Activated CD8-positive, alpha-beta memory T cell treated with anti-CD3 and anti-CD28 coated beads for 36 hours (primary cell): ENCODE measurements at regions not wholly inside any gene's neighbourhood (a gene's known extent, or its start where the extent isn't known, plus 50 kb on each side); places are given as distances from the start of the nearest gene placed in this dataset.

ENCODE experiments used
- CTCF ChIA-PET: fragments of 350-600 bp; sonication (Branson Sonifier 250); formaldehyde crosslinking; loops from one replicate; lab custom pipeline; 2021; ENCODE audit warnings: antibody characterized with exemption; lab: Charles Lee
- POLR2A ChIA-PET: fragments of 350-600 bp; sonication (Branson Sonifier 250); formaldehyde crosslinking; loops from one replicate; lab custom pipeline; 2021; ENCODE audit warnings: antibody characterized with exemption; lab: Charles Lee

GRCh38 chr4:57492251-57492878, 382.2 kb upstream of the IGFBP7 start:
- ChIA-PET POLR2A (no interaction called here), CTCF (no interaction called here)

DNA sequence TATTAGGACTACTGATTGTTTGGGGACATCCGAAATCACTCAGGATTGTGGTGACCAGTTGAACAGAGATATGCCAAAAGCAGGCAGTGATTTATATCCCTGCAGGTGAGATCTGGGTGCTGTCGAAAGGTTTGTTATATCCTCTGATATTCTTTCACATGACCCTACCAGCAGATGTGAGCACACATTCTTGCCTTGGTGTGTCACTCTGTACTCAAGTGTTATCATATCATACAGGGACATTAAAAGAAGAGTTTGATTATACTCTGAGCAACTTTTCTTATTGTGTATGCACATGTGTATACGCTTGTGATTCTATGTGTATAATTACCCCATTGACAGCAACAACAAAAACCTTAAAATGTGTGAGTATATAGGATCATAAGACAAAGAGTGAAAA, 381.2 kb upstream of the IGFBP7 start:
- CTCF ChIA-PET: no interaction called here
- POLR2A ChIA-PET: no interaction called here

DNA sequence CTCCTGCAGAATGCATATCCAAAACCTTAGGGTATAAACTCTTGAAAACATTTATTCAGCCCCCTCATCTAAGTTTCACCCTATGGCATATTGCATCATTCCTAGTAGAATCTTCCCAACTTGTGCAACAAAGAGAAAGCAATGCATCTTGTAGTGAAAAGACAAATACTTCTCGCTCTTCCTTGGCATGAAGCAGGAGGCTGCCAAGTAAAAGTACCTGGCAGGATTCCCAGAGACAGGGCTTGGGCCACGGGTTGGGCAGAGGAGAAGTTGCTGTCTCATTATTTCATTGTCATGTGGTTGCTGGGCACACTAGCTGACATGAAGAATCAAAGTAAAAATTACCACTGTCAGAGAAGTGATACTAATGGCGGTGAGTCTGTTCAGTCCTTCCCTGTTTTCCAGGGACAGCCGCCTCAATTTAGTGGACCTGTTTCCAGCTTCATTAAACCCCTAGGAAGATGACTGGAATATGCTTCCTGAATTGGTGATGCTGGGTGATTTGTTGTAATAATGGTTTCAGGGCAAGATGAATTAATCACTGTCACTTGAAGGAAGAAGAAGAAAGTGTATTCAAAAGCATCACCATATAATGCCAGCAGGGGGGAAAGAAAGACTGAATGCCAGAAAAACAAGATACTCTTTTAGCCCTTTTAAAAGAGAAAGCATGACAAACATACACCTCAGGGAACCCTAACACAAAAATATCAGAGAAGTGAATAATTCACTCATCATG, 380.5 kb upstream of the IGFBP7 start:
- CTCF ChIA-PET: no interaction called here
- POLR2A ChIA-PET: no interaction called here

GRCh38 chr4:57488366-57489162, 378.4 kb upstream of the IGFBP7 start:
- ChIA-PET CTCF (no interaction called here), POLR2A (no interaction called here)

DNA sequence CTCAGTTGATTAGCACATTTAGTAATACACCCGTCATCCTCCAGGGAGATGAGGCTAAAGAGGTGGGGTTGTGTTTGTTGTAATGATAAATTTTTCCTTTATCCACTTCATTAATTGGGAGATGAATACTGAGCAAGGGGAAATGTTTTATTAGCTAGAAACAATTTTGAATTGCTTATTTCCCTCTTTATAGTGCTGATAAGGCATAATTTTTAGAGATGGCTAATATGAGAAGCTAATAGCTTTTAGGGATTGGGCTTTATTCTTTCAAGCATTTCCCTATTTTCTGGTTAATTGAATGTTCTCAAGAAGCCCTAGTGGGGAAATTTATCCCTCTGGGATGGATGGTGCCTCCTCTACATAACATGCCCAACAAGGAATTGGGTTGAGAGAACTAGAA, 365.2 kb upstream of the IGFBP7 start:
- ChIA-PET POLR2A (no interaction called here), CTCF (no interaction called here)

- ChIA-PET CTCF (no interaction called here), POLR2A (no interaction called here)
Observed at GRCh38 chr4:57465321-57466056, 355.3 kb upstream of the IGFBP7 start.

DNA sequence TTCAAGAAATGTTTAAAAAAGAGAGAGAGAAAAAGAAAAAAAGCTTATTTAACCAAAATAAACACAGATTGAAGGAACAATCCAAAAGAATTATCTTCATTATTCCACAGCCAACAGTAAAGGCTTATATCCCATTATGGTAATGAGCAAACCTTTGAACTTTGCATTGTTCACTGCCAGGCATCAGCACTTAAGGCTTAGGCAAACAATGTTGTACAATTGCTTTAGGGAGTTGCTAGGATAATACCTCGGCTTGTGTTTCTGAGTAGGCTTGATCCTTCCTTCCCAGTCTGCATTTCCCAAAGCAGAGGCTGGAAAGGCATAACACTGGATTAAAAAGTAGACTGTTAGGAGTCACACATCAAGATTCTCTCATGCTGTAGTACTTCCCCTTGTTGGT, 352.7 kb upstream of the IGFBP7 start:
- POLR2A ChIA-PET: no interaction called here
- CTCF ChIA-PET: no interaction called here

DNA sequence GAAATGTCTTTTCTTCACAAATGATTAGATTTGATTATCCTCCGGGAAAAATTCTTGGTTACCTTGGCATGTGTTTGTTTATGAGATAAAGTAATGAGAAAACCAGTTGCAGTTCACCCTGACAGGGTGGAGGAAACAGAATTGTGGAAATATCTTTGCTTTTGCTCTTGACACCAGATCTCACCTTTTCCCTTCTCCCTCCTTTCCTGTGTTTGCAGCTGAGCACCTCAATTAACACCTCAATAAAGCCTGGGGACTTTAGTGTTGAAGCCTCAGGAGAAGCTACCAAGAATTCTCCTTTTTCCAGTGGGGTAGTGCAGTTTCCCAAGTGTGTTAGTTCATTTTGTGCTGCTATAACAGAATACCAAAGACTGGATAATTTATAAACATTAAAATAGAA, 350.8 kb upstream of the IGFBP7 start:
- POLR2A ChIA-PET: no interaction called here
- CTCF ChIA-PET: no interaction called here

DNA sequence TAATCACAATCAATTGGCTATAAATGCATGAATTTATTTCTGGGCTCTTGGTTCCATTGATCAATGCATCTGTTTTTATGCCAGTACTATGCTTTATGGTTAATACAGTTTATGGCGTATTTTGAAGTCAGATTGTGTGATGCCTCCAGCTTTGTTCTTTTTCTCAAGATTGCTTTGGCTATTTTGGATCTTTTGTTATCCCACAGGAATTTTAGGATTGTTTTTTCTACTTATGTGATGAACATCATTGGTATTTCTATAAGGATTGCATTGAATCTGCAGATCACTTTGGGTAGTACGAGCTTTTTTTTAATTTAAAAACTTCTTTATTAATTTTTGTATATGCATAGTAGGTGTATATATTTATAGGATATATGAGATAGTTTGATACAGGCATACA, 338.7 kb upstream of the IGFBP7 start:
- POLR2A ChIA-PET: no interaction called here
- CTCF ChIA-PET: no interaction called here

DNA sequence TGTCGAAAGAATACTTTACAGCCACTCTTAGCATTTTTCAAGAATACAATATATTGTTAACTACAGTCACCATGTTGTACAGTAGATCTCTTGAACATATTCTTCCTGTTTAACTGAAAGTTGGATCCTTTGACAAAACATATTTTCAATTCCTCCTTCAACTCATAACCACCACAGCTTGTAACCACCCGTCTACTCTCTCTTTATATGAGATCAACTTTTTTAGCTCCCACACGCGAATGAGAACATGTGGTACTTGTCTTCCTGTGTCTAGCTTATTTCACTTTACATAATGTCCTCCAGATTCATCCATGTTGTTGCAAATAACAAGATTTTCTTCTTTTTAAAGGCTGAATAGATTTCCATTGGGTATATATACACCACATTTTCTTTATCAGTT, 338.3 kb upstream of the IGFBP7 start:
- CTCF ChIA-PET: no interaction called here
- POLR2A ChIA-PET: no interaction called here

DNA sequence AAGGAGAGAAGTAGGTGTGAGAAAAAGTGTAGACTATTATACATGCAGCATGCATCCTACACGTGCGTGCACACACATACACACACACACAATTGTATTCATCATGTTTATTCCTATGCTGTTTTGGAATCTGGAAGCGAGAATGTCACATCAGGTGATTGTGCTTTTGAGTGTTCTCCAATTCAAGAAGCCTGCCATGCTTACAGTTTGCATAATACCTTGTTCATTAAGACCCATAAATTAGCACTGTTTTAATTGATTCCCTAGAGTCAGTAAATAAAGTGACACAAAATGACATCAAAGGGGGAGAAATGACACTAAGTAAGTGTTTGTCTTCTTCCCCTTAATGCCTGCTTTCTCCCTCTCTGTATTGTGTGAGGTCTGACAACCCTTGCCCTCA, 336.1 kb upstream of the IGFBP7 start:
- ChIA-PET CTCF (no interaction called here), POLR2A (no interaction called here)

- CTCF ChIA-PET: no interaction called here
- POLR2A ChIA-PET: no interaction called here
Observed at GRCh38 chr4:57445686-57446085, 335.5 kb upstream of the IGFBP7 start.

DNA sequence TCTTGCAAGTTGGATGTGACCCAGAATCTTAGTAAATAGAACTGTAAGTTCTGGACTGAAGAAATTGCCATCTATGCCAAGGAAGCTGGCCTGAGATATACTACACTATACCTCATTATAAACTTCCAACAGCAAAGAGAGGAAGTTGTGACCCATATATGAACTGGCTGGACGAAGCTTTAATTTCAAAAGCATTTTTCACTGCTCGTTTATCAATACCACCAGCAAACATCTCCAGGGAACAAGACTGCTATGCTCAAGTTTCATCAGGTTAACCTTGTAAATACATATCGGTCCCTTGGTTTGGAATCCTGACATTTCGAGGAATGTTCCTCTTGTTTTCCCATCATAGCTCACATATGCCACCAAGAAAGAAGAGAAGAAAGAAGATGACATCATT, 334.5 kb upstream of the IGFBP7 start:
- POLR2A ChIA-PET: no interaction called here
- CTCF ChIA-PET: no interaction called here

- POLR2A ChIA-PET: no interaction called here
- CTCF ChIA-PET: no interaction called here
Observed at GRCh38 chr4:57443787-57444186, 333.6 kb upstream of the IGFBP7 start.

DNA sequence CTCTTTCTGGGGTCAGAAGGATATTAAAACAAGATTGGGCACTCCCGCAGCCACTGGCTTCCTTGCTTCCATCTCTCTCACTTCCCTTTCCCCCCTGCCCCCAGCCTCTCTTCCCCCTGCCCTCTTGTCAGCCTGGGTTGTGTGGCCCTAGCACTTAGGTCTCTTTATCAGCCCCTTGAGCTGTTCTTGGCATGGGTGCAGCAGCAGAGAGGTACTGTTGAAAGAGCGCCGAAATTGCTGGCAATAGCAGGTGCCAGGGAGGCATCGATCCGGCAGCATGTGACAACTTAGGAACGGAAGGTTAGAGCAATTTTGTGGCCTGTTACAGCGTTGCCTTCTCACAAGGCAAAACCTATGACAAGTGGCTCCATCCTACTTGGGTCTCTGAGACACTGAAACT, 333.1 kb upstream of the IGFBP7 start:
- POLR2A ChIA-PET: no interaction called here
- CTCF ChIA-PET: no interaction called here

- ChIA-PET POLR2A (no interaction called here), CTCF (no interaction called here)
Observed at GRCh38 chr4:57442831-57443291, 332.7 kb upstream of the IGFBP7 start.

DNA sequence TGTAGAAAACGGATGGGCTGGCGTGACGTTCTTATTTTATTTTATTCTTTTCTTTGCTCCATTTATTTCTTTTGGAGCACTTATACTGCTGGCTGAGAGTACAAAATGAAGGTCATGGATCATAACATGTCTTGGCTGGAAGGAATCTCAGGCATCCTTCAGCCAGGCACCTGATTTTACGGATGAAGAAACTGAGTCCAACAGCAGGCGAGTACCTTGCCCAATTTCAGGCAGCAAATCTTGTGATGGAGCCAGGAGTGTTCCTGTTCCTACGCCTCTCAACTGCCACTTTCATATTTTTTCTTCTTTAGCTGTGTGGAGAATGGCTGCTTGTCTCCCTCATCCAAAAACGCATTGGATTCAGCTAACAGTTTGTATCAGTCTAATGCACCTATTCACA, 332.1 kb upstream of the IGFBP7 start:
- ChIA-PET CTCF (no interaction called here), POLR2A (no interaction called here)

- POLR2A ChIA-PET: no interaction called here
- CTCF ChIA-PET: no interaction called here
Observed at GRCh38 chr4:57437649-57438048, 327.5 kb upstream of the IGFBP7 start.

GRCh38 chr4:57435300-57435699, 325.1 kb upstream of the IGFBP7 start:
- POLR2A ChIA-PET: no interaction called here

DNA sequence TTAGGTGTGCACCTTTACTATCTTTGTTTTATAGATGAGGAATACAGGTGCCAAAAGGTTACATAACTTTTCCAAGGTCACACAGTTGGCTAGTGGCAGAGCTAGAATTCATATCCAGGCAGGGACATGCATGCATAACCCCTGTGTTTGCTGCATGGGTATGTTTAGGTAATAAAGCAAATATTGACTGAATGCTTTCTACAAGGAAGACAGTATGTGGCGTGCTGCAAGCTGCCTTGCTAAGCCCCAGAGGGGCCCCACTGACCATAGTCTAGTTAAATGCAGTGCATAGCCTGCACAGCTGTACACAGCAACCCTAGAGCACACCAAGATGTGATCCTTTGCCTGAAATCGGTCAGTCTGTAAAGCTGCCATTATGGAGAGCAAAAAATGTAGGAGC, 320.5 kb upstream of the IGFBP7 start:
- ChIA-PET POLR2A (no interaction called here), CTCF (no interaction called here)

More at GRCh38 chr4:57435300-57435699, 325.1 kb upstream of the IGFBP7 start:
- CTCF ChIA-PET: no interaction called here
